Osteocyte (in vitro differentiated cells): ENCODE measurements at regions not wholly inside any gene's neighbourhood (a gene's known extent, or its start where the extent isn't known, plus 50 kb on each side); places are given as distances from the start of the nearest gene placed in this dataset.
A peak's percentile ranks its signal among the peaks of the same experiment; 100 is the strongest.
"Not testable (repeated sequence)": the region's sequence is repeated elsewhere in the genome, so short reads cannot be mapped to it uniquely, and the experiment has no call there.

Experiments used
- DNase-seq: peaks from one replicate; pipeline ENCODE4 v3.0.0; 2021; ENCODE audit warnings: mixed read lengths; ENCODE audit not compliant: unreplicated experiment; ENCODE audit errors: extremely low spot score
- H3K27ac Mint-ChIP-seq: one replicate; pipeline ENCODE4 v1.8.0; 2021; ENCODE audit warnings: mild to moderate bottlenecking, mixed read lengths; ENCODE audit not compliant: unreplicated experiment
- H3K27me3 Mint-ChIP-seq: one replicate; pipeline ENCODE4 v1.8.0; 2021; ENCODE audit warnings: mixed read lengths; ENCODE audit not compliant: unreplicated experiment
- H3K36me3 Mint-ChIP-seq: one replicate; pipeline ENCODE4 v1.8.0; 2021; ENCODE audit warnings: mixed read lengths; ENCODE audit not compliant: unreplicated experiment
- H3K4me1 Mint-ChIP-seq: one replicate; pipeline ENCODE4 v1.8.0; 2021; ENCODE audit warnings: mixed read lengths; ENCODE audit not compliant: unreplicated experiment
- H3K4me3 Mint-ChIP-seq: one replicate; pipeline ENCODE4 v1.8.0; 2021; ENCODE audit warnings: mild to moderate bottlenecking, moderate library complexity, mixed read lengths; ENCODE audit not compliant: unreplicated experiment
- H3K9me3 Mint-ChIP-seq: one replicate; pipeline ENCODE4 v1.8.0; 2021; ENCODE audit warnings: mixed read lengths; ENCODE audit not compliant: unreplicated experiment
- CTCF ChIP-seq: fragments of 200-600 bp; sonication (generic); IDR thresholded peaks from 2 replicates; pipeline ENCODE4 v1.5.0; 2021; ENCODE audit warnings: antibody characterized with exemption, mild to moderate bottlenecking, moderate library complexity

DNA sequence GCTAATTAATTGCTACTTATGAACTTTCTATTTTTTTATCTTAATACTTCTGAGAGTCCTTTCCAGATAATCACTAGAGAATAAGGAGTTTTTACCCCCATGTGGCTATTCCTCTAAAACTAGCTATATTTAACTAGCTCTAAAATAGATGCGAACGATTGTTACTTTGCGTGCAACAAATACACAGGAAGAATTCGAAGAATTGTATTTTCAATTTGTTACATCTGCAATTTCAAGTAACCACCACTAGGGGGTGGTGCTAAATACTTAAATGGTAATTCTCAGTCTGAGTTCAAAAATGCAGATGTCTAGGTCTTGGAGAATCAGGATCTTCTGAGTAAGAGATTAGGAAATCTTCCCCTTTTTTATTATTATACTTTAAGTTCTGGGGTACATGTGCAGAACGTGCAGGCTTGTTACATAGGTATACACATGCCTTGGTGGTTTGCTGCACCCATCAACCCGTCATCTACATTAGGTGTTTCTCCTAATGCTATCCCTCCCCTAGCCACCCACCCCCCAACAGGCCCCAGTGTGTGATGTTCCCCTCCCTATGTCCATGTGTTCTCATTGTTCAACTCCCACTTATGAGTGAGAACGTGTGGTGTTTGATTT is 80.9 kb upstream of the KIF2A start:
- H3K36me3 Mint-ChIP-seq, result not testable (repeated sequence)

DNA sequence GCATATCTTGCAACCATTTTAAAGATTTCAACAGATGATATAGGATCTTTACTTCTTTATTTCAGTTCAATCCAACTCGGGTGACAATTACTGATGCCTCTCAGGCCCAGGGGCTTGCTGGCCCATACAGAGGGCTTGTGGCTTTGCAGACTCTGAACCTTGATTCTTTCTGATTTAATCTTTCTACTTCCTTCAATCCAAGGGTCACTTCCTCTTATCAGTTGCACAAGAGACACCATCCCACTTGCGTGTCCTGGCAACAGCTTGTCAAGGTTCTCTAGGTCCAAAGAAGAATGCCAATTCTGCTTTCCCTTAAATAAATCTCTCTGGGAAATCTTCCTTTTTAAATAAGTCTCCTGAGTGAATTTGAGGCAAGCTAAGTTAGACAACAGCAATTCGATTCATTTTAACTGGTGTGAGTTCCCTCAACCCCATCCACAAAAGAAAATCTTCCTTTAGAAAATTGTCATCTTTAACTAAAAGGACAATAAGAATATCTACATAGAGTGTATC is 75.1 kb upstream of the KIF2A start:
- not testable (repeated sequence) for H3K27ac Mint-ChIP-seq, H3K4me3 Mint-ChIP-seq, DNase-seq, H3K9me3 Mint-ChIP-seq, H3K4me1 Mint-ChIP-seq, H3K36me3 Mint-ChIP-seq
- H3K27me3 Mint-ChIP-seq, result peaks cover 23% of the 10 kb centered on the region

More for the DNA sequence above, 80.9 kb upstream of the KIF2A start:
- H3K27me3 Mint-ChIP-seq, result peaks cover 34% of the 10 kb centered on the region
- H3K9me3 Mint-ChIP-seq, DNase-seq, H3K4me3 Mint-ChIP-seq, H3K4me1 Mint-ChIP-seq, H3K27ac Mint-ChIP-seq: not testable (repeated sequence)
- TF ChIP-seq CTCF, result peak; percentile 40

DNA sequence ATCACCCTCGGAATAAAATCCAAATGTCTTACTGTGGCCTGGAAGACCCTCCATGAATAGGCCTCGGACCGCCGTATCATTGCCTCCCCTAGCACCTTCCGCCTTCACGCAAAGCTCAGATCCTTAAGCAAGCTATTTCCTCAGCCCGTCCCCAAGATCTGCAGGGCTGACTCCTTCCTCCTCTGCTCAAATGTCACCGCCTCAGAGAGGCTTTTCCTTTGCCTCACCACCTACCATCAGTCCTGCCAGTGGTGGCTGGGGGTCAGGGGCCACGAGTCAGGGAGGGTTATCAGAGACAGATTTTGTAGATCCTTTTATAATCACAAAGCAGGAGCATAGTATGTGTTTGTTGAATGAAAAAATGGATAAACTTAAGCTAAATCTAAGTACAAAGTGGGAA is 74.4 kb upstream of the KIF2A start:
- no peaks in the 10 kb centered on the region for H3K36me3 Mint-ChIP-seq
- no peaks in the 10 kb centered on the region for H3K9me3 Mint-ChIP-seq
- no peak overlapping the region for H3K27ac Mint-ChIP-seq
- TF ChIP-seq CTCF, result no peak
- no peak for DNase-seq
- no peak overlapping the region for H3K4me3 Mint-ChIP-seq
- no peaks in the 10 kb centered on the region for H3K4me1 Mint-ChIP-seq
- H3K27me3 Mint-ChIP-seq, result peaks cover 19% of the 10 kb centered on the region

DNA sequence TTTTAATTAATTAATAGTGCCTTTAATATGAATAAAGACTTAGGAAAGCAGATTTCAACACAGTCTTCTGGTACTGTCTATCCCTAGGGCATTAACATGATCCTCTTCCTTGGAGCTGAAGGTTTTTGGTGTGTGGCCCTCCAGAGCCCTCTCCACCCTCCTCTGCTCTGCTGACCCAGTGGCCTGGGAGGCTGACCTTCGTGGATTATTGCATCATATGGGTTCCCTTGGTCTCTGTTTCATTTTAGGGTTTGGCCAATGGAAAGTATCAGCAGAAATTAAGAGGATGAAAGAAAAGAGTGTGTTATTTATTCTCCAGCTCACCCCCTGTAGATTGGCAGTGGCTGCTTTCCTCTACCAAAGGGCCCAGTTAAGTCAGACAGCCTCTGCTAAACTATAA is 73.8 kb upstream of the KIF2A start:
- not testable (repeated sequence) for H3K9me3 Mint-ChIP-seq, H3K27ac Mint-ChIP-seq, DNase-seq, H3K36me3 Mint-ChIP-seq, H3K4me3 Mint-ChIP-seq, H3K4me1 Mint-ChIP-seq
- H3K27me3 Mint-ChIP-seq, result peaks cover 12% of the 10 kb centered on the region

GRCh38 chr5:62233083-62234046 is 72.6 kb upstream of the KIF2A start:
- H3K27ac Mint-ChIP-seq, H3K36me3 Mint-ChIP-seq, H3K4me1 Mint-ChIP-seq, DNase-seq, H3K27me3 Mint-ChIP-seq, H3K4me3 Mint-ChIP-seq, H3K9me3 Mint-ChIP-seq: not testable (repeated sequence)

DNA sequence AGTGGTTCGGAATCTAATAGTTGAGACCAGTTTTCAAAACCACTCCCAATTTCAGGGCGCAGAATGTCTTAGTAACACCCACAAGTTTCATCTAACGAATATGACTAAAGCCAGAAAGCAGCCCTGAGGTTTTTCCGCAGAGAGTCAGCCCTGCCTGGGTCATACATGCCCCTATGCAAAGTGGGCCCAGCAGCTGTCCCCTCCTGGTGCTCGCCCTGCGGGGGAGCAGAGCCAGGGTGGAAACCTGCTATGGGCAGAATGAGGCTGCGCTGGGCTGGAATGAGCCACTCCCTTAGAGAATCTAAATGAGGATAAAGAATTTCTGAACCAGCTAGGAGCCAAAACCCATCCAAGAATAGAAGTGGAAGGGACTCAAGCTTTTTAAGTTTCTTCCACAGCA is 69.4 kb upstream of the KIF2A start:
- H3K4me3 Mint-ChIP-seq, H3K36me3 Mint-ChIP-seq, H3K9me3 Mint-ChIP-seq, H3K4me1 Mint-ChIP-seq, H3K27ac Mint-ChIP-seq, H3K27me3 Mint-ChIP-seq, DNase-seq: not testable (repeated sequence)

DNA sequence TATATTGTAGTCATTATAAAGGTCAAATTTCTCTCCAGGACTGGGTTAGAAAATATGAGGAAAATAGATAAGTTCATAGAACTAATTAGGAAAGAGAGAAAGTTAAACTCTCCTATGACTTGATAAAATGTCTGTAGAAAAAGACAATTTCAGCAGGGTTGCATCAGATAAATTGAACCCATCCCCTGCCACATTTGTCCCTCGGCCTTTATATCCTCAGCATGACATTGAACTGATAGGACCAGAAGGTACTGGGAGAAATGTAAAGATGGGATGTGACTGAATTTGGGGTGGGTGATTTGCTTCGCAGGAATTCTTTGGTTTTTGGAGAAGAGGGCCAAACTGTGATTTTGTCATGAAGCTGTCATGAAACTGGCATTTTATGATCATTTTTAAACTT is 68.1 kb upstream of the KIF2A start:
- H3K36me3 Mint-ChIP-seq, H3K9me3 Mint-ChIP-seq, H3K4me3 Mint-ChIP-seq: not testable (repeated sequence)

GRCh38 chr5:62238584-62238983 is 67.4 kb upstream of the KIF2A start:
- not testable (repeated sequence) for H3K27me3 Mint-ChIP-seq, H3K4me1 Mint-ChIP-seq, H3K4me3 Mint-ChIP-seq, H3K27ac Mint-ChIP-seq, H3K36me3 Mint-ChIP-seq, H3K9me3 Mint-ChIP-seq, DNase-seq

More for the DNA sequence above, 68.1 kb upstream of the KIF2A start:
- DNase-seq, H3K27ac Mint-ChIP-seq, H3K27me3 Mint-ChIP-seq, H3K4me1 Mint-ChIP-seq: not testable (repeated sequence)

DNA sequence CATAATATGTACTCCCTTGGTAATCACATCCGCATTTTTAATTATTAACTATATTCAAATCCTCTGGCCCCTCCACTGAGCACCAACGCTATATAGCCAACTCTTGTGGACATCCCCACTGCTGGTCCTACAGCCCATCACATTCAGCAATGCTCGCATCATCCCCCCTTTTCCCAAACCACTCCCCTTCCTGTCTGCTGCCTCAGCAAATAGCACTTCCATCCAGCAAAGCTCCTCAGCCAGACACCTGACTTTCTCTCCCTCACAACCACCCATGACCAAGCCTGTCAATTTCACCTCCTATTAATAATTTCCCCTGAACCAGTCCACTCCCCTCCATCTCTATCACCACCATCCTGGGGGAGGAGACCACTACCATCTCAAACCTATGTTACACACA is 65.5 kb upstream of the KIF2A start:
- H3K36me3 Mint-ChIP-seq, H3K27ac Mint-ChIP-seq, DNase-seq, H3K4me3 Mint-ChIP-seq, H3K9me3 Mint-ChIP-seq, H3K4me1 Mint-ChIP-seq, H3K27me3 Mint-ChIP-seq: not testable (repeated sequence)

- H3K4me1 Mint-ChIP-seq, H3K4me3 Mint-ChIP-seq, H3K9me3 Mint-ChIP-seq, DNase-seq, H3K27ac Mint-ChIP-seq, H3K36me3 Mint-ChIP-seq, H3K27me3 Mint-ChIP-seq: not testable (repeated sequence)
Observed at GRCh38 chr5:62242000-62242399, 64.0 kb upstream of the KIF2A start.
